ENCODE measurements at regions not wholly inside any gene's neighbourhood (a gene's known extent, or its start where the extent isn't known, plus 50 kb on each side); places are given as distances from the start of the nearest gene placed in this dataset.

- H3K9ac ChIP-seq (ENCODE audit: low read depth, low read length) = no peak overlapping the region
- no TSS peak for BruUV-seq (replicated peaks)
- in situ Hi-C loops (cut with MboI; ENCODE audit: low sequenced_read_pairs) (no loop called here), dilution Hi-C loops (cut with HindIII; ENCODE audit: low sequenced_read_pairs, unreplicated experiment) (no loop called here), intact Hi-C loops (cut with micrococcal nuclease) (no loop called here)
- H2BK15ac ChIP-seq (ENCODE audit: low read depth, low read length) = no peak overlapping the region
- no peak overlapping the region for H4K5ac ChIP-seq (ENCODE audit: low read depth, low read length)
- no peak overlapping the region for H2AFZ ChIP-seq (replicated peaks; ENCODE audit: low read length, poor library complexity)
- H2BK120ac ChIP-seq (ENCODE audit: low read depth, low read length) = no peak overlapping the region
- H3K9me3 ChIP-seq (ENCODE audit: control insufficient read depth, insufficient read depth, low read length) = no peaks in the 10 kb centered on the region
- no peak for TF ChIP-seq BHLHE40 (IDR thresholded peaks at IDR 0.05; ENCODE audit: low read depth, low read length)
- TF ChIP-seq RAD21 (IDR thresholded peaks at IDR 0.05; ENCODE audit: low read length) = no peak
- no peak overlapping the region for H3K18ac ChIP-seq (ENCODE audit: low read depth, low read length)
- no peaks in the 10 kb centered on the region for H3K79me1 ChIP-seq (ENCODE audit: low read depth in 1 of 2, low read length in 2 of 2)
- no peak overlapping the region for H3K4ac ChIP-seq (ENCODE audit: low read depth, low read length)
- no CpG with 5 or more reads among the region's 2 CpGs for WGBS, 2 experiments (ENCODE audit: extremely low coverage in 2 of 2, insufficient read length in 1 of 2)
- H2BK20ac ChIP-seq (ENCODE audit: low read depth, low read length) = no peak overlapping the region
- H3K27me3 ChIP-seq (ENCODE audit: control insufficient read depth, insufficient read depth, low read length) = no peaks in the 10 kb centered on the region
- no peak overlapping the region for H2AK9ac ChIP-seq (replicated peaks; ENCODE audit: low read depth, low read length, poor library complexity)
- H3K27ac ChIP-seq (ENCODE audit: insufficient read depth, low read length) = no peak overlapping the region
- no peak for ATAC-seq (ENCODE audit: low read depth)
- H3K4me2 ChIP-seq (ENCODE audit: low read depth, low read length) = no peak overlapping the region
- H3K4me1 ChIP-seq (ENCODE audit: control insufficient read depth, insufficient read depth, low read length) = no peaks in the 10 kb centered on the region
- H3K56ac ChIP-seq (ENCODE audit: extremely low read depth, insufficient read depth, low read length) = no peak overlapping the region
- CTCF ChIA-PET = no interaction called here
- no peak overlapping the region for H4K91ac ChIP-seq (ENCODE audit: insufficient read depth, low read depth, low read length)
- no peak overlapping the region for H4K8ac ChIP-seq (ENCODE audit: low read depth in 2 of 2, low read length in 2 of 2)
- no peak overlapping the region for H3K14ac ChIP-seq (replicated peaks; ENCODE audit: low read depth, low read length)
- POLR2A ChIA-PET (ENCODE audit: unreplicated experiment) = no interaction called here
- no peak overlapping the region for H2BK5ac ChIP-seq (ENCODE audit: low read depth, low read length, poor library complexity, severe bottlenecking)
- H3K4me3 ChIP-seq (ENCODE audit: insufficient read depth, low read depth, low read length) = no peak overlapping the region
- no peaks in the 10 kb centered on the region for H4K20me1 ChIP-seq (ENCODE audit: insufficient read depth, low read length)
- no peaks in the 10 kb centered on the region for H3K9me1 ChIP-seq (ENCODE audit: insufficient read depth, low read length)
- no peak overlapping the region for H3K23ac ChIP-seq (ENCODE audit: low read depth, low read length)
- no peaks in the 10 kb centered on the region for H3K36me3 ChIP-seq (ENCODE audit: control insufficient read depth, insufficient read depth, low read length)
- no peak for DNase-seq
- no peak overlapping the region for H2AK5ac ChIP-seq (ENCODE audit: low read depth, low read length)
Observed at GRCh38 chr1:157315544-157315943, 177.3 kb upstream of the ETV3 start.
